ENCODE measurements at regions not wholly inside any gene's neighbourhood (a gene's known extent, or its start where the extent isn't known, plus 50 kb on each side); places are given as distances from the start of the nearest gene placed in this dataset.
"Not testable (repeated sequence)": the region's sequence is repeated elsewhere in the genome, so short reads cannot be mapped to it uniquely, and the experiment has no call there.

- no peak for DNase-seq (ENCODE audit: low spot score)
These were observed 348.5 kb downstream of the RFC3 start for GRCh38 chr13:34166406-34166805.

- no peak for DNase-seq (ENCODE audit: low spot score)
These were observed 349.4 kb downstream of the RFC3 start for GRCh38 chr13:34167347-34167746.

- DNase-seq (ENCODE audit: low spot score): no peak
These were observed 354.1 kb downstream of the RFC3 start for GRCh38 chr13:34172048-34172447.

GRCh38 chr13:34174671-34175145, 356.8 kb downstream of the RFC3 start:
- DNase-seq (ENCODE audit: low spot score): no peak

GRCh38 chr13:34175551-34175950, 357.6 kb downstream of the RFC3 start:
- DNase-seq (ENCODE audit: low spot score): no peak

GRCh38 chr13:34176633-34177032, 358.7 kb downstream of the RFC3 start:
- no peak for DNase-seq (ENCODE audit: low spot score)

- no peak for DNase-seq (ENCODE audit: low spot score)
These were observed 361.5 kb downstream of the RFC3 start for GRCh38 chr13:34179481-34179880.

- DNase-seq (ENCODE audit: low spot score): no peak
These were observed 362.0 kb downstream of the RFC3 start for GRCh38 chr13:34179927-34180326.

GRCh38 chr13:34181256-34181655, 363.3 kb downstream of the RFC3 start:
- not testable (repeated sequence) for DNase-seq (ENCODE audit: low spot score)

GRCh38 chr13:34189946-34190345, 372.0 kb downstream of the RFC3 start:
- no peak for DNase-seq (ENCODE audit: low spot score)

GRCh38 chr13:34201050-34201913, 383.3 kb downstream of the RFC3 start:
- DNase-seq (ENCODE audit: low spot score): no peak

- DNase-seq (ENCODE audit: low spot score): no peak
These were observed 389.4 kb downstream of the RFC3 start for GRCh38 chr13:34207334-34207733.

- no peak for DNase-seq (ENCODE audit: low spot score)
These were observed 389.9 kb downstream of the RFC3 start for GRCh38 chr13:34207872-34208271.

- no peak for DNase-seq (ENCODE audit: low spot score)
These were observed 390.4 kb downstream of the RFC3 start for GRCh38 chr13:34208336-34208735.

GRCh38 chr13:34210341-34210740, 392.4 kb downstream of the RFC3 start:
- DNase-seq (ENCODE audit: low spot score): no peak

GRCh38 chr13:34214686-34215085, 396.7 kb downstream of the RFC3 start:
- no peak for DNase-seq (ENCODE audit: low spot score)

GRCh38 chr13:34216256-34216655, 398.3 kb downstream of the RFC3 start:
- no peak for DNase-seq (ENCODE audit: low spot score)

- DNase-seq (ENCODE audit: low spot score): no peak
These were observed 399.5 kb downstream of the RFC3 start for GRCh38 chr13:34217343-34218025.

- no peak for DNase-seq (ENCODE audit: low spot score)
These were observed 406.0 kb downstream of the RFC3 start for GRCh38 chr13:34223984-34224383.

GRCh38 chr13:34224877-34225276, 406.9 kb downstream of the RFC3 start:
- DNase-seq (ENCODE audit: low spot score): no peak

- DNase-seq (ENCODE audit: low spot score): no peak
These were observed 412.3 kb downstream of the RFC3 start for GRCh38 chr13:34230271-34230670.

GRCh38 chr13:34241332-34241731, 423.4 kb downstream of the RFC3 start:
- no peak for DNase-seq (ENCODE audit: low spot score)

- no peak for DNase-seq (ENCODE audit: low spot score)
These were observed 425.5 kb downstream of the RFC3 start for GRCh38 chr13:34243403-34243802.

All from D341Med (cell line).